ENCODE measurements at regions not wholly inside any gene's neighbourhood (a gene's known extent, or its start where the extent isn't known, plus 50 kb on each side); places are given as distances from the start of the nearest gene placed in this dataset.

GRCh38 chr3:69604735-69605450 lies 134.4 kb upstream of the MITF start:
- no peak for TF ChIP-seq EP300 (IDR thresholded peaks at IDR 0.05)
- no peak for TF ChIP-seq POLR2A (IDR thresholded peaks at IDR 0.05)
- no peak for TF ChIP-seq CTCF (IDR thresholded peaks at IDR 0.05)
- Histone ChIP-seq H3K4me1 (no peaks in the 10 kb centered on the region), H3K9me3 (no peaks in the 10 kb centered on the region), H3K27ac (no peak overlapping the region), H3K36me3 (no peaks in the 10 kb centered on the region), H3K27me3 (no peaks in the 10 kb centered on the region), H3K4me3 (no peak overlapping the region)
- ATAC-seq (ENCODE audit: low FRiP score in 2 of 2) (no peak), DNase-seq (no peak)
- WGBS, 2 donors: 92 to 95% methylated on average over 8 of the region's 8 CpGs

GRCh38 chr3:69602112-69602511 lies 137.2 kb upstream of the MITF start:
- no peak overlapping the region for H3K4me3 ChIP-seq
- no peak for DNase-seq
- H3K27me3 ChIP-seq: no peaks in the 10 kb centered on the region
- H3K4me1 ChIP-seq: no peaks in the 10 kb centered on the region
- 88 to 90% methylated on average over 4 of the region's 4 CpGs for WGBS, 2 donors
- H3K36me3 ChIP-seq: no peaks in the 10 kb centered on the region
- ATAC-seq (ENCODE audit: low FRiP score in 2 of 2): no peak
- H3K9me3 ChIP-seq: no peaks in the 10 kb centered on the region
- TF ChIP-seq POLR2AphosphoS5 (IDR thresholded peaks at IDR 0.05) (no peak), POLR2A (IDR thresholded peaks at IDR 0.05) (no peak), CTCF (IDR thresholded peaks at IDR 0.05) (no peak), EP300 (IDR thresholded peaks at IDR 0.05) (no peak)
- H3K27ac ChIP-seq: no peak overlapping the region

GRCh38 chr3:69594286-69594685 lies 145.0 kb upstream of the MITF start:
- TF ChIP-seq CTCF (IDR thresholded peaks at IDR 0.05): no peak
- TF ChIP-seq POLR2AphosphoS5 (IDR thresholded peaks at IDR 0.05): no peak
- no peak for TF ChIP-seq EP300 (IDR thresholded peaks at IDR 0.05)
- no peak for TF ChIP-seq POLR2A (IDR thresholded peaks at IDR 0.05)
- WGBS, 2 donors: 82 to 95% methylated on average over 2 of the region's 2 CpGs
- no peaks in the 10 kb centered on the region for H3K27me3 ChIP-seq

GRCh38 chr3:69591164-69591736 lies 148.0 kb upstream of the MITF start:
- H3K4me3 ChIP-seq: no peak overlapping the region
- no peaks in the 10 kb centered on the region for H3K4me1 ChIP-seq
- no peak for DNase-seq
- no peak for ATAC-seq (ENCODE audit: low FRiP score in 2 of 2)
- H3K36me3 ChIP-seq: no peaks in the 10 kb centered on the region
- no peak overlapping the region for H3K27ac ChIP-seq
- WGBS, 2 donors: 87% methylated on average over 4 of the region's 4 CpGs
- H3K27me3 ChIP-seq: no peaks in the 10 kb centered on the region
- peaks cover 10 to 17% (median 11%) of the 10 kb centered on the region in 4 donors for H3K9me3 ChIP-seq
- TF ChIP-seq EP300 (IDR thresholded peaks at IDR 0.05) (no peak), POLR2A (IDR thresholded peaks at IDR 0.05) (no peak), CTCF (IDR thresholded peaks at IDR 0.05) (no peak), POLR2AphosphoS5 (IDR thresholded peaks at IDR 0.05) (no peak)

More at GRCh38 chr3:69594286-69594685, 145.0 kb upstream of the MITF start:
- no peak overlapping the region for H3K4me3 ChIP-seq
- ATAC-seq (ENCODE audit: low FRiP score in 2 of 2) (no peak), DNase-seq (no peak)
- no peaks in the 10 kb centered on the region for H3K4me1 ChIP-seq
- no peaks in the 10 kb centered on the region for H3K36me3 ChIP-seq
- H3K27ac ChIP-seq: no peak overlapping the region
- no peaks in the 10 kb centered on the region for H3K9me3 ChIP-seq

- DNase-seq (no peak), ATAC-seq (ENCODE audit: low FRiP score in 2 of 2) (no peak)
- no peaks in the 10 kb centered on the region for H3K4me1 ChIP-seq
- H3K9me3 ChIP-seq: peaks cover 10 to 19% (median 11%) of the 10 kb centered on the region in 4 donors
- TF ChIP-seq POLR2A (IDR thresholded peaks at IDR 0.05) (no peak), CTCF (IDR thresholded peaks at IDR 0.05) (no peak), EP300 (IDR thresholded peaks at IDR 0.05) (no peak), POLR2AphosphoS5 (IDR thresholded peaks at IDR 0.05) (no peak)
- no peak overlapping the region for H3K4me3 ChIP-seq
- H3K36me3 ChIP-seq: no peaks in the 10 kb centered on the region
- H3K27ac ChIP-seq: no peak overlapping the region
- H3K27me3 ChIP-seq: no peaks in the 10 kb centered on the region
These were observed 149.2 kb upstream of the MITF start for GRCh38 chr3:69590111-69590510.
